ENCODE measurements at regions not wholly inside any gene's neighbourhood (a gene's known extent, or its start where the extent isn't known, plus 50 kb on each side); places are given as distances from the start of the nearest gene placed in this dataset.

DNA sequence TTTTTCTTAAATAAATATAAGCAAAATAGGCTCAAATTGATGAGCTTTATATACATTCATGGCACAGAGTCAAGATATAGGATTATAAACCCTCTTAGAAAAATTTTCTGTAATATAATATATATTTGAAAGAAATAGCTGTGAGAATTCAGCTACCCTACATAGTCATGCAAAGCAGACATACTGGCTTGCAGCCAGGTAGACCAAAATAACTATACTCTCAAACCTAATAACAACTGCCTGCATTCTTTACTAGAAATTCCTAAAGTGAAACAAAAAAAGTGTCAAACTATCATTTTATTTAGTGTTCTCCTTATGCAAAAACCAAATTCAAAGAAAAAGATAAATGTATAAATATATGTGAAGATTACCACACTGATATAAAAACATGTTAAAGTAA is 1390.2 kb downstream of the C4orf33 start:
- TF ChIP-seq TARDBP (IDR thresholded peaks at IDR 0.05) (no peak), SUZ12 (IDR thresholded peaks at IDR 0.05) (no peak), CTBP1 (IDR thresholded peaks at IDR 0.05; ENCODE audit: borderline replicate concordance) (no peak), NFRKB (IDR thresholded peaks at IDR 0.05) (no peak), FOXM1 (IDR thresholded peaks at IDR 0.05; ENCODE audit: borderline replicate concordance) (no peak), SP1 (IDR thresholded peaks at IDR 0.05) (no peak), BHLHE40 (IDR thresholded peaks at IDR 0.05; ENCODE audit: borderline replicate concordance) (no peak)

Data from HEK293T (cell line).